Peyer's patch (tissue), 4 donors: ENCODE measurements at regions not wholly inside any gene's neighbourhood (a gene's known extent, or its start where the extent isn't known, plus 50 kb on each side); places are given as distances from the start of the nearest gene placed in this dataset.
"Not testable (repeated sequence)": the region's sequence is repeated elsewhere in the genome, so short reads cannot be mapped to it uniquely, and the experiment has no call there.

ENCODE experiments used
- POLR2A ChIP-seq, 2 donors: fragments of 450-650 bp; IDR thresholded peaks; one replicate each; pipeline ENCODE4 v1.5.1; 2017; ENCODE audit warnings: antibody characterized with exemption in 2 of 2, mild to moderate bottlenecking in 2 of 2, moderate library complexity in 2 of 2
- TF ChIP-seq, protein P1 (sequence below), 6 experiments: fragments of 450-650 bp in 4 of 6; fragments of 200-600 bp in 2 of 6; sonication (generic) in 1 of 6; IDR thresholded peaks; one replicate each; pipeline ENCODE4 v1.5.1; 2017 to 2019; ENCODE audit warnings: antibody characterized with exemption in 6 of 6, mild to moderate bottlenecking in 3 of 6, moderate library complexity in 1 of 6

- TF ChIP-seq, protein P1, sequence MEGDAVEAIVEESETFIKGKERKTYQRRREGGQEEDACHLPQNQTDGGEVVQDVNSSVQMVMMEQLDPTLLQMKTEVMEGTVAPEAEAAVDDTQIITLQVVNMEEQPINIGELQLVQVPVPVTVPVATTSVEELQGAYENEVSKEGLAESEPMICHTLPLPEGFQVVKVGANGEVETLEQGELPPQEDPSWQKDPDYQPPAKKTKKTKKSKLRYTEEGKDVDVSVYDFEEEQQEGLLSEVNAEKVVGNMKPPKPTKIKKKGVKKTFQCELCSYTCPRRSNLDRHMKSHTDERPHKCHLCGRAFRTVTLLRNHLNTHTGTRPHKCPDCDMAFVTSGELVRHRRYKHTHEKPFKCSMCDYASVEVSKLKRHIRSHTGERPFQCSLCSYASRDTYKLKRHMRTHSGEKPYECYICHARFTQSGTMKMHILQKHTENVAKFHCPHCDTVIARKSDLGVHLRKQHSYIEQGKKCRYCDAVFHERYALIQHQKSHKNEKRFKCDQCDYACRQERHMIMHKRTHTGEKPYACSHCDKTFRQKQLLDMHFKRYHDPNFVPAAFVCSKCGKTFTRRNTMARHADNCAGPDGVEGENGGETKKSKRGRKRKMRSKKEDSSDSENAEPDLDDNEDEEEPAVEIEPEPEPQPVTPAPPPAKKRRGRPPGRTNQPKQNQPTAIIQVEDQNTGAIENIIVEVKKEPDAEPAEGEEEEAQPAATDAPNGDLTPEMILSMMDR (IDR thresholded peaks at IDR 0.05), result not testable (repeated sequence)
- not testable (repeated sequence) for TF ChIP-seq POLR2A (IDR thresholded peaks at IDR 0.05)
Measured at GRCh38 chr7:76736091-76736490, 109.0 kb upstream of the POMZP3 start.
